GM12872 (cell line): ENCODE measurements at regions not wholly inside any gene's neighbourhood (a gene's known extent, or its start where the extent isn't known, plus 50 kb on each side); places are given as distances from the start of the nearest gene placed in this dataset.

ENCODE experiments used
- TF ChIP-seq, protein P1 (sequence below): IDR thresholded peaks from 3 replicates; pipeline ENCODE4 v1.5.1; 2011; ENCODE audit warnings: low read depth, mild to moderate bottlenecking, low read length, moderate library complexity; ENCODE audit not compliant: insufficient read depth

DNA sequence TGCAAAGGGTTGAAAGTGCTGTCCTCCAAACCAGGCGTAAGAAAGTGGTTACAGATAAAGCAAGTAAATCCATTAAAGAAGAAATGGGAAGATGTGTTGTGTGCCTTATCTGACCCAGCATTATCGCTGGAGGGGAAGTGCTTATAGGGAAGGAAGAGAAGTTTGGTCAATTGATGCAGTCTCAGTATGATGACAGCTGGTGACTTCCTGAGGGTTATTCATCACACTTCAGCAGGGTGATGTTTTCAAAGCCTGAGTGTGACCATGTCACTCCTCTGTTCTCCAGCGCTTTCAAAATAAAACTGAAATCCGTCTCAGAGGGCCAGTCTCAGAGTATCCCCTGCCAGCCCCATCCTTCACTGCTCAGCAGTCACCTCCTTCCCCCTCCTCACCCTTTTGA is 505.4 kb upstream of the RBFOX1 start:
- TF ChIP-seq, protein P1, sequence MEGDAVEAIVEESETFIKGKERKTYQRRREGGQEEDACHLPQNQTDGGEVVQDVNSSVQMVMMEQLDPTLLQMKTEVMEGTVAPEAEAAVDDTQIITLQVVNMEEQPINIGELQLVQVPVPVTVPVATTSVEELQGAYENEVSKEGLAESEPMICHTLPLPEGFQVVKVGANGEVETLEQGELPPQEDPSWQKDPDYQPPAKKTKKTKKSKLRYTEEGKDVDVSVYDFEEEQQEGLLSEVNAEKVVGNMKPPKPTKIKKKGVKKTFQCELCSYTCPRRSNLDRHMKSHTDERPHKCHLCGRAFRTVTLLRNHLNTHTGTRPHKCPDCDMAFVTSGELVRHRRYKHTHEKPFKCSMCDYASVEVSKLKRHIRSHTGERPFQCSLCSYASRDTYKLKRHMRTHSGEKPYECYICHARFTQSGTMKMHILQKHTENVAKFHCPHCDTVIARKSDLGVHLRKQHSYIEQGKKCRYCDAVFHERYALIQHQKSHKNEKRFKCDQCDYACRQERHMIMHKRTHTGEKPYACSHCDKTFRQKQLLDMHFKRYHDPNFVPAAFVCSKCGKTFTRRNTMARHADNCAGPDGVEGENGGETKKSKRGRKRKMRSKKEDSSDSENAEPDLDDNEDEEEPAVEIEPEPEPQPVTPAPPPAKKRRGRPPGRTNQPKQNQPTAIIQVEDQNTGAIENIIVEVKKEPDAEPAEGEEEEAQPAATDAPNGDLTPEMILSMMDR = no peak

- TF ChIP-seq, protein P1 = no peak
These were observed 510.6 kb upstream of the RBFOX1 start for GRCh38 chr16:6822041-6822440.

DNA sequence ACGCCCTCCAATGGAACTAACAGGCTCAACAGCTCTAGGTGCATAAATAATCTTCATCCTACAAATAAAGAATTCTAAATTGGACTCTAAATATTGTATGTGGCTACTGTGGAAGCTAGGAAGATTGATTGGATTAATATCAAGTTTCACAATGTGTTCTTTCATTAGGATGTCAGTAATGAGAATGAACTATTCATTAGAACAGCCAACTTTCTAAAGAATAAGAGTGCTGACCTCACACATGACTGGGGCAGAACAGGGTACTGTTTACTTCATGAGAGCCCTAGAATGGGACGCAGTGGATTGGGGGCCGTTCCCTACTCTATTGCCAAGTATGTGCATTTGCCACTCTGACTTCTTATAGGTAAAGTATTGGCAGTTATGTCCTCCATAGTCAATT is 528.2 kb upstream of the RBFOX1 start:
- TF ChIP-seq, protein P1 = no peak

DNA sequence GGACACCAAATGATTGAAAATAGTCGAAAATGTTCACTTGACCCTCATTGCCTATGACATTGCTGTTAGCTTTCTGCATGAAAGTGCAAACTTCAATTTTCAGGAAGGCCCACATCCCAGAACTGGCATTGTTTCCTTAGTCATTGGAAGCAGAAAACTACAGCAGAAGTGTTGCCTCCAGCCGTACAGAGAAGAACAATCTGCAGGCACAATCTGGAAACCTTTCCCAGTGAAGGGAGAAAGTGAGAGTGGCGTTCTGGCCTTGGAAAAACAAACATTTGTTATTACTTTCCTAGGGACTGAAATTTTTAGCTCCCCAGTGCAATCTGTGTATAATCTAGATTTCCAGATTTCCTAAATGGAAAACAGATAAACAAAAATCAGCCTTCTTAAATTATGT is 529.5 kb upstream of the RBFOX1 start:
- TF ChIP-seq, protein P1 = no peak

- TF ChIP-seq, protein P1 = no peak
These were observed 535.4 kb upstream of the RBFOX1 start for GRCh38 chr16:6797223-6797622.

GRCh38 chr16:6777624-6778023 is 555.0 kb upstream of the RBFOX1 start:
- TF ChIP-seq, protein P1 = no peak

DNA sequence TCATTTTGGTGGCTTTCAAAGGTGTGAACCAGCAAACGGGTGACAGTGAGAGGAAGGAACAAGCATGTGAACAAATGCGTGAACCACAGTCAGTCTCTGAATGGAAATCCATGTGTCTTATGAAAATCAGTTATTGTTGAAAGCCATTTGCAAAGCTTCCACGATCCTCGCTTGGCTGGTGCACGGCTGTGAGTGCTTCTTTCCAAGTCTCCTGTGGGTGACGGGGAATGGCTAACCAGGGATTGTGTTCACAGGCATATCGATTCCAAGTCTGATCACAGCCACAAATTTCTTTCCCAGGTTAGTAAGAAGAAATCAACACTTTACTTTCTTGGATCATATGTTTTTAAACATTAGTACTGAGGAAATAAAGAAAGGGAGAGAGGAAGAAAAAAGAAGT is 556.9 kb upstream of the RBFOX1 start:
- TF ChIP-seq, protein P1 = no peak

DNA sequence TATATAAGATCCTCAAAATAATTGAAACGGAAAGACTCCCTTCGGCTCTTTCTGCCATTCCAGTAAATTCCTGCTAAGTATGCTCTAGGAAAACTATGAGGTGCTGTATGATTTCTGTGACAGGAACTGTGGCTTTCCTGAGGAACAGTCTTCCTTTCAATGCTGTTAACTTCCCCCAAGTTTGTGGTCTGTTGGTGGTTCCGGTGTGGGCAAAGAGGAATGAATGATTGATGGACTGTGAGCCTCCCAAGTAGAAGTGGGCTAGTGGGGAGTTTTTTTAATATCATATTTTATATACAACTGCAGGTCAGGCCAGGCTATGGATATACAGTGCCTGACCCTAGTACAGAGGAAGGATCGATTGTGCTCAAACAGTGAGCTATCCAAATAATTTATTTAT is 560.7 kb upstream of the RBFOX1 start:
- TF ChIP-seq, protein P1 = no peak
